H1 (cell line): ENCODE measurements at regions not wholly inside any gene's neighbourhood (a gene's known extent, or its start where the extent isn't known, plus 50 kb on each side); places are given as distances from the start of the nearest gene placed in this dataset.

ENCODE experiments used
- CEBPB ChIP-seq: IDR thresholded peaks from 2 replicates; pipeline ENCODE4 v1.6.1; 2012; ENCODE audit warnings: low read depth, low read length
- EGR1 ChIP-seq: IDR thresholded peaks from 2 replicates; pipeline ENCODE4 v1.6.1; 2011; ENCODE audit warnings: low read depth, low read length, borderline replicate concordance
- NANOG ChIP-seq: IDR thresholded peaks from 2 replicates; pipeline ENCODE4 v1.6.1; 2011; ENCODE audit warnings: low read length, low read depth, mild to moderate bottlenecking, inconsistent platforms; ENCODE audit not compliant: insufficient read depth, poor library complexity, severe bottlenecking
- POLR2A ChIP-seq, 2 experiments: IDR thresholded peaks; 1 replicate in 1 of 2; 2 replicates in 1 of 2; pipeline ENCODE4 v1.6.1; 2011; ENCODE audit warnings: low read depth in 2 of 2, low read length in 2 of 2, mild to moderate bottlenecking in 2 of 2; ENCODE audit errors: control extremely low read depth in 1 of 2
- RFX5 ChIP-seq: IDR thresholded peaks from 2 replicates; pipeline ENCODE4 v1.6.1; 2011; ENCODE audit warnings: low read depth, low read length, improper control_type of control experiment, borderline replicate concordance
- SIRT6 ChIP-seq: IDR thresholded peaks from one replicate; pipeline ENCODE4 v1.7.1; 2012; ENCODE audit warnings: low read length, inconsistent platforms
- SIX5 ChIP-seq: IDR thresholded peaks from 2 replicates; pipeline ENCODE4 v1.6.1; 2011; ENCODE audit warnings: mild to moderate bottlenecking, low read depth, low read length
- TBP ChIP-seq: IDR thresholded peaks from 2 replicates; pipeline ENCODE4 v1.6.1; 2011; ENCODE audit warnings: low read depth, low read length, improper control_type of control experiment
- TF ChIP-seq, protein P1 (sequence below): fragments of 300-600 bp; sonication (generic); IDR thresholded peaks from 2 replicates; pipeline ENCODE4 v1.7.1; 2012; ENCODE audit warnings: low read length, moderate library complexity, mild to moderate bottlenecking, inconsistent platforms; ENCODE audit not compliant: insufficient replicate concordance
- TF ChIP-seq, protein P2 (sequence below), 3 experiments: IDR thresholded peaks; 1 replicate in 2 of 3; 2 replicates in 1 of 3; pipeline versions ENCODE4 v1.5.1 to v1.6.1; 2011; ENCODE audit warnings: low read length in 3 of 3, mild to moderate bottlenecking in 3 of 3, inconsistent platforms in 2 of 3, low read depth in 1 of 3, moderate library complexity in 1 of 3; ENCODE audit not compliant: insufficient read depth in 1 of 3; ENCODE audit errors: control extremely low read depth in 1 of 3

DNA sequence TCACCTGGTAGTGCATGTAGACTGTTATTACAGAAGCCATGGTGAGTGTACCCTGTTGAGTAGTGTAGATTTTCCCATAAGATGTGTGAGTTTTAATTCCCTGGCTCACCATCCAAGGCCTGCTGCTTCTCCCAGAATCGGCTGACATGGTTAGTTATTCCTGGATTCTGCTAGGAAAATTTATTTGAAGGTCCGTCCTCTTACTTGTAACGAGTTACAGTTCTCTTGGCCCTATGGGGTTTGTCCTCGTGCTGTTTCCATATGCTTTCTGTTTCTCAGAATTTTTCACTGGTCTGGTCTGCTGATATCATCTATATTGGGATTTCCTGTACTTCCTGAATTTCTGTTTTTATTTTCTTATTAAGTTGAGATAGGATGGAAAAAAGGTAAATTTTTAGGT, 423.3 kb upstream of the RGS6 start (continued):
- TF ChIP-seq, protein P1, sequence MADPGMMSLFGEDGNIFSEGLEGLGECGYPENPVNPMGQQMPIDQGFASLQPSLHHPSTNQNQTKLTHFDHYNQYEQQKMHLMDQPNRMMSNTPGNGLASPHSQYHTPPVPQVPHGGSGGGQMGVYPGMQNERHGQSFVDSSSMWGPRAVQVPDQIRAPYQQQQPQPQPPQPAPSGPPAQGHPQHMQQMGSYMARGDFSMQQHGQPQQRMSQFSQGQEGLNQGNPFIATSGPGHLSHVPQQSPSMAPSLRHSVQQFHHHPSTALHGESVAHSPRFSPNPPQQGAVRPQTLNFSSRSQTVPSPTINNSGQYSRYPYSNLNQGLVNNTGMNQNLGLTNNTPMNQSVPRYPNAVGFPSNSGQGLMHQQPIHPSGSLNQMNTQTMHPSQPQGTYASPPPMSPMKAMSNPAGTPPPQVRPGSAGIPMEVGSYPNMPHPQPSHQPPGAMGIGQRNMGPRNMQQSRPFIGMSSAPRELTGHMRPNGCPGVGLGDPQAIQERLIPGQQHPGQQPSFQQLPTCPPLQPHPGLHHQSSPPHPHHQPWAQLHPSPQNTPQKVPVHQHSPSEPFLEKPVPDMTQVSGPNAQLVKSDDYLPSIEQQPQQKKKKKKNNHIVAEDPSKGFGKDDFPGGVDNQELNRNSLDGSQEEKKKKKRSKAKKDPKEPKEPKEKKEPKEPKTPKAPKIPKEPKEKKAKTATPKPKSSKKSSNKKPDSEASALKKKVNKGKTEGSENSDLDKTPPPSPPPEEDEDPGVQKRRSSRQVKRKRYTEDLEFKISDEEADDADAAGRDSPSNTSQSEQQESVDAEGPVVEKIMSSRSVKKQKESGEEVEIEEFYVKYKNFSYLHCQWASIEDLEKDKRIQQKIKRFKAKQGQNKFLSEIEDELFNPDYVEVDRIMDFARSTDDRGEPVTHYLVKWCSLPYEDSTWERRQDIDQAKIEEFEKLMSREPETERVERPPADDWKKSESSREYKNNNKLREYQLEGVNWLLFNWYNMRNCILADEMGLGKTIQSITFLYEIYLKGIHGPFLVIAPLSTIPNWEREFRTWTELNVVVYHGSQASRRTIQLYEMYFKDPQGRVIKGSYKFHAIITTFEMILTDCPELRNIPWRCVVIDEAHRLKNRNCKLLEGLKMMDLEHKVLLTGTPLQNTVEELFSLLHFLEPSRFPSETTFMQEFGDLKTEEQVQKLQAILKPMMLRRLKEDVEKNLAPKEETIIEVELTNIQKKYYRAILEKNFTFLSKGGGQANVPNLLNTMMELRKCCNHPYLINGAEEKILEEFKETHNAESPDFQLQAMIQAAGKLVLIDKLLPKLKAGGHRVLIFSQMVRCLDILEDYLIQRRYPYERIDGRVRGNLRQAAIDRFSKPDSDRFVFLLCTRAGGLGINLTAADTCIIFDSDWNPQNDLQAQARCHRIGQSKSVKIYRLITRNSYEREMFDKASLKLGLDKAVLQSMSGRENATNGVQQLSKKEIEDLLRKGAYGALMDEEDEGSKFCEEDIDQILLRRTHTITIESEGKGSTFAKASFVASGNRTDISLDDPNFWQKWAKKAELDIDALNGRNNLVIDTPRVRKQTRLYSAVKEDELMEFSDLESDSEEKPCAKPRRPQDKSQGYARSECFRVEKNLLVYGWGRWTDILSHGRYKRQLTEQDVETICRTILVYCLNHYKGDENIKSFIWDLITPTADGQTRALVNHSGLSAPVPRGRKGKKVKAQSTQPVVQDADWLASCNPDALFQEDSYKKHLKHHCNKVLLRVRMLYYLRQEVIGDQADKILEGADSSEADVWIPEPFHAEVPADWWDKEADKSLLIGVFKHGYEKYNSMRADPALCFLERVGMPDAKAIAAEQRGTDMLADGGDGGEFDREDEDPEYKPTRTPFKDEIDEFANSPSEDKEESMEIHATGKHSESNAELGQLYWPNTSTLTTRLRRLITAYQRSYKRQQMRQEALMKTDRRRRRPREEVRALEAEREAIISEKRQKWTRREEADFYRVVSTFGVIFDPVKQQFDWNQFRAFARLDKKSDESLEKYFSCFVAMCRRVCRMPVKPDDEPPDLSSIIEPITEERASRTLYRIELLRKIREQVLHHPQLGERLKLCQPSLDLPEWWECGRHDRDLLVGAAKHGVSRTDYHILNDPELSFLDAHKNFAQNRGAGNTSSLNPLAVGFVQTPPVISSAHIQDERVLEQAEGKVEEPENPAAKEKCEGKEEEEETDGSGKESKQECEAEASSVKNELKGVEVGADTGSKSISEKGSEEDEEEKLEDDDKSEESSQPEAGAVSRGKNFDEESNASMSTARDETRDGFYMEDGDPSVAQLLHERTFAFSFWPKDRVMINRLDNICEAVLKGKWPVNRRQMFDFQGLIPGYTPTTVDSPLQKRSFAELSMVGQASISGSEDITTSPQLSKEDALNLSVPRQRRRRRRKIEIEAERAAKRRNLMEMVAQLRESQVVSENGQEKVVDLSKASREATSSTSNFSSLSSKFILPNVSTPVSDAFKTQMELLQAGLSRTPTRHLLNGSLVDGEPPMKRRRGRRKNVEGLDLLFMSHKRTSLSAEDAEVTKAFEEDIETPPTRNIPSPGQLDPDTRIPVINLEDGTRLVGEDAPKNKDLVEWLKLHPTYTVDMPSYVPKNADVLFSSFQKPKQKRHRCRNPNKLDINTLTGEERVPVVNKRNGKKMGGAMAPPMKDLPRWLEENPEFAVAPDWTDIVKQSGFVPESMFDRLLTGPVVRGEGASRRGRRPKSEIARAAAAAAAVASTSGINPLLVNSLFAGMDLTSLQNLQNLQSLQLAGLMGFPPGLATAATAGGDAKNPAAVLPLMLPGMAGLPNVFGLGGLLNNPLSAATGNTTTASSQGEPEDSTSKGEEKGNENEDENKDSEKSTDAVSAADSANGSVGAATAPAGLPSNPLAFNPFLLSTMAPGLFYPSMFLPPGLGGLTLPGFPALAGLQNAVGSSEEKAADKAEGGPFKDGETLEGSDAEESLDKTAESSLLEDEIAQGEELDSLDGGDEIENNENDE = no peak
- TF ChIP-seq NANOG = no peak
- TF ChIP-seq POLR2A (IDR thresholded peaks at IDR 0.05; ENCODE audit: control extremely low read depth in 1 of 2, low read depth in 2 of 2, low read length in 2 of 2) = no peak
- TF ChIP-seq SIX5 = no peak
- TF ChIP-seq RFX5 = no peak
- no peak for TF ChIP-seq CEBPB
- TF ChIP-seq TBP = no peak
- no peak for TF ChIP-seq EGR1
- TF ChIP-seq, protein P2, sequence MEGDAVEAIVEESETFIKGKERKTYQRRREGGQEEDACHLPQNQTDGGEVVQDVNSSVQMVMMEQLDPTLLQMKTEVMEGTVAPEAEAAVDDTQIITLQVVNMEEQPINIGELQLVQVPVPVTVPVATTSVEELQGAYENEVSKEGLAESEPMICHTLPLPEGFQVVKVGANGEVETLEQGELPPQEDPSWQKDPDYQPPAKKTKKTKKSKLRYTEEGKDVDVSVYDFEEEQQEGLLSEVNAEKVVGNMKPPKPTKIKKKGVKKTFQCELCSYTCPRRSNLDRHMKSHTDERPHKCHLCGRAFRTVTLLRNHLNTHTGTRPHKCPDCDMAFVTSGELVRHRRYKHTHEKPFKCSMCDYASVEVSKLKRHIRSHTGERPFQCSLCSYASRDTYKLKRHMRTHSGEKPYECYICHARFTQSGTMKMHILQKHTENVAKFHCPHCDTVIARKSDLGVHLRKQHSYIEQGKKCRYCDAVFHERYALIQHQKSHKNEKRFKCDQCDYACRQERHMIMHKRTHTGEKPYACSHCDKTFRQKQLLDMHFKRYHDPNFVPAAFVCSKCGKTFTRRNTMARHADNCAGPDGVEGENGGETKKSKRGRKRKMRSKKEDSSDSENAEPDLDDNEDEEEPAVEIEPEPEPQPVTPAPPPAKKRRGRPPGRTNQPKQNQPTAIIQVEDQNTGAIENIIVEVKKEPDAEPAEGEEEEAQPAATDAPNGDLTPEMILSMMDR (IDR thresholded peaks at IDR 0.05; ENCODE audit: control extremely low read depth in 1 of 3, insufficient read depth in 1 of 3, low read depth in 1 of 3, low read length in 3 of 3) = no peak
- no peak for TF ChIP-seq SIRT6
